8988T (cell line): ENCODE measurements at regions not wholly inside any gene's neighbourhood (a gene's known extent, or its start where the extent isn't known, plus 50 kb on each side); places are given as distances from the start of the nearest gene placed in this dataset.

Experiments
- DNase-seq: peaks from one replicate; pipeline ENCODE4 v3.0.0; 2011

DNA sequence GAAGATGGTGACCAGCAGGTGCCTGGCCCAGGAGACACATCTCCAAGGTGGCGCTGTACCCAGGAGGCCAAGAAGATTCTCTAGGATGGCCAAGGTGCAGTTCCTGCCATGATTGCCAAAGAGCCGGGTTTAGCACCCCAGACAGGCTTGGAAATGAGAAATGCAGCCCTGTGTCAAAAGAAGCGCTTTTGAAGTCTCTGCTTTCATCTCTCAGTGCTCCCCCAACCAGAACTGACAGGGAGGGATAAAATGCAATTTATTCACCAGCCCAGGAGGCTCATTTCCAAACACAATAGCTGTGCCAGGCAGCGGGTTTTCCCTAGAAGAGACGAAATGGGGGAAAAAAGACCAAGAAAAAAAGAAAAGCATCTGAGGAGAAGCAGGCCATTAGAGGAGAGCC, 195.9 kb upstream of the NCAM1 start:
- DNase-seq, result no peak

DNA sequence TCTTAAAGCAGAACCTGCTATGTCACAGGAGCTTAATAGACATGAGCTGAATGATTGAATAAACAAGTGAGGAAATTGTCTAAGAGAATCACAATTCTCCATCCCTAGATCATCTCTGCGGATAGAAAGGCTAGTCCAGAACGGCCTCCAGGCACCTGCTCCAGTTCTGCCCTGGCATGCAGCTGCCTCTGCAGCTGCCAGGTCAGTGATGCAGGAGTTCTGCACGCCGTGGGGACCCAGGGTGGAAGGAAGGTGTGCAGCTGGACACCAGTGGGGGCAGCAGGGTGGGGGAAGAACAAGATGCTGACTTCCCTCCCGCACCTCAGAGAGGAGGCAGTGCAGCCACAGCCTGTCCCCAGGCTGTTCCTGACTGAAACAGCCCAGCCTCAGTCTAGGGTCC, 192.1 kb upstream of the NCAM1 start:
- no peak for DNase-seq

DNA sequence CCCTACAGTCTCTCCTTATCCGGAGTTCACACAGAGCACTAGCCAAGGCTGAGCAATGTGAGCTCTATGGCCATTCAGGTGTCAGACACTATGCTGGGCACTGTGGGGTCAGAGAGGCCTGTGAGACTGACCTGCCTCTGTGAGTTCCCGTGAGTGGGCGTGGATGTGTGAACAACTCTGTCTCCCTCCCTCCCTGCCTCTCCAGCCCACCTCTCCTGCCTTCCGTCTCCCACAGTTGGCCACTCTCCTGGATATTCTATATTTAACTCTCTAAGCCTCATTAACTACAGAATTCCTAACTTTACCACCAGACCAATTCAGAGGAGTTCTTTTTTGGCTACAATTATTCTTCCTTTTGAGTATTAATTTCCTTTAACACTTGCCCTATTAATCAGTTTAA, 191.6 kb upstream of the NCAM1 start:
- no peak for DNase-seq

DNA sequence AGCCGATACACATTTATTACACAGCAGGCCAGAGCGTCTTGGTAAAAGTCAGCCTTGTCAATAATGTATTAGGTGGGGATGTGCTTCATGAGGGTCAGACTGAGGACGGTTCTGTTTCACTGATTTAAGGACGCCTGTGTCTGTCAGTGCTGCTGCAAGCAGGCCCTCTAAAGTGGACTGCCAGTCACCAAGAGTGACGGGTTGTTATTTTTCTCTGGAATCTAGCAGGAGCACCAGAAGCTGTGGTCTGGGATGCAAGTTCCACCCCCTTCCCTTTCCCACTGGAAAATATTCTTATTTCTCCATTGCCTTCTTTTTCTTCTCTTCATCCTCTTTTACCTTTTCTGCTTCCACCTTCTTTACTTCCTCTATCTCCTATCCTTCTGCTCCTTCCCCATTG, 191.2 kb upstream of the NCAM1 start:
- no peak for DNase-seq

DNA sequence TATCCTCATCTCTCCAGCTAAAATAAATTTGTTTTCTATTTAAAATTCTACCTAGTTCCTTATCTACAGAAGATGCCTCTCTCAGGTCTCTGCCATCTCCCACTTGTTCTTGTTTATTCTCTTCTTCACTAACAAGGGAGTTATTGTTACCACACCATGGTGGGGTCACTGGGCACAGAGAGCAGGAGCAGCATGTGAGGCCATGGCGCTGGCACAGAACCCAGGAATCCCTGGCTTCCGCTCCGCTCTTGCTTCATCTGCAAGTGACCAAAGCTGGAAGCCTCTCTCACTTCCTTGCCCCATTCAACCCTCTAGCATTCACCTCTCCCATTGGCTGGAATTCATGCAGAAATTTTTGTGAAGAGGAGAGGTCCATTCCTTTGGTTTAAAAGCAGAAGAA, 190.7 kb upstream of the NCAM1 start:
- DNase-seq, result no peak

DNA sequence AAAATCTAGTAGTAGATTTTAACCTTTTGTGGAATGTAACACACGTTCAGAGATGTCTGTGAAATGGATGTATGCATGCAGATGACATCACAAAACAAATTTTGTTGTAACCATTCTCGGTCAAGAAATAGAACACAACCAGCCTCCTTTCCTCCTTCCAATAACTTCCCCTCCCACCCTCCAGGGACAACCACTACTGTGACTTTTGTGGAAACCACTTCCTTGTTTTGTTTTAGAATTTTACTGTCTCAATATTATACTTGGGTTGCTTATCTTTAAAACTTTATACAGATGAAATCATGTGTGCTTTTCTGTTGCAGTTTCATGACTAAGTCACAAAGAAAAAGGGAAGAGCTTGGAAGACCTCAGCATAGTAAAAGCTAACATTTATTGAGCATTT, 189.4 kb upstream of the NCAM1 start:
- no peak for DNase-seq

DNA sequence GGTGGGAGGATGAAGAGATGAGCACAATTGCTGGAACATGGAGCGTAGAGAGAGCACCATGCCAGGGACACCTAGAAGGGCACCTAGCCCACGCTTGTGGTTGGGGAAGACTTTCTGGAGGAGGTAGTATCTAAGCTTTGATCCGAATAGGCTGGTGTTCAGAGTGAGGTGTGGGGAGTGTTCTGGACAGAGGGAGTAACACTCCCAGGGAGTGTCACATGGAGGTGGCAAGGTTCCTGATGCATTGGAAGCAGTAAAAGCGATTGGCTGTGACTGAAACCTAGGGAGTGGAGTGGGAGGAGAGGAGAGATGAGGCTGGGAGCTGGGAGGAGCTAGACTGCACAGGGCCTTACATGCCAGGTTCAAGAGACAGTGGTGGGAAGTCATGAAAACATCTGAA, 188.0 kb upstream of the NCAM1 start:
- DNase-seq, result no peak

DNA sequence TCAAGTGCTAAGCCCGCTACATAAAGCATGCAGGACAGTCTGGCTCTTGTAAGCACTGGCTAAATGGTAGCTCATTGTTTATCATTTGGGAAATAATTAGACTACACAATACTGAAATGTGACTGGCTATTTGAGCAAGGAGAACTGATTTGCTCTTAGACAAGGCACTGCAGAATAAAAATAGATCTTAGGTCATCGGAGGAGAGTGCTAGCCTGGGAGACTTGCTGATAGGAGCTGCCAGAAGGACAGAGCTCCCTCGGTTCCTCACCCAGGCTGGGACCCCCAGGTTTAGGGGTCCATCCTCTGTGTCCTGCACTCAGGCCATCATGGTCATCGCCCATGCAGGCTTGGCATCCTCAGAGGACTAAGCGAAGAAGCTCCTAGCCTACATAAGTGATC, 184.4 kb upstream of the NCAM1 start:
- DNase-seq, result no peak

DNA sequence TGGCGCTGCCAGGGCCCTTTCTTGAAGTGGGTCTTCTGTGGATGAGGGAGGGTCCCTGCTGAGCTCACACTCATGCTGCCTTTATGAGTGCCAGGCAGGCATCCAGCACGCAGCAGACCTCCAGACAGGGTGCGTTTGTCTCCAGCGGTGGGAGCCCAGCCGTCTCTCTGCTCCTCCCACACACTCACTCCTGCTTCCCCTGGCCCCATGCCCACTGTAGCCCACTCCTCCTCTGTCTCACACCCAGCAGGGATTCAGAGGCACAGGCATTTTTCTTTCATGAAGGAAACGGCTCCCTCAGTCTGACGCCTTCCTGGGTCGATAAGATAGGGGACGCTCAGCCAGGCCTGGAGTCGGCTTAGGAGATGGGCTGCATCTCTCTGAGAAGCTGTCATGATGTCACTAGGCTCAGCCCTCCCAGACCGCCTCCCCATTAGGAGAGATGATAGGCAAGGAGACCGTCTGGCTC, 183.9 kb upstream of the NCAM1 start:
- DNase-seq, result no peak

DNA sequence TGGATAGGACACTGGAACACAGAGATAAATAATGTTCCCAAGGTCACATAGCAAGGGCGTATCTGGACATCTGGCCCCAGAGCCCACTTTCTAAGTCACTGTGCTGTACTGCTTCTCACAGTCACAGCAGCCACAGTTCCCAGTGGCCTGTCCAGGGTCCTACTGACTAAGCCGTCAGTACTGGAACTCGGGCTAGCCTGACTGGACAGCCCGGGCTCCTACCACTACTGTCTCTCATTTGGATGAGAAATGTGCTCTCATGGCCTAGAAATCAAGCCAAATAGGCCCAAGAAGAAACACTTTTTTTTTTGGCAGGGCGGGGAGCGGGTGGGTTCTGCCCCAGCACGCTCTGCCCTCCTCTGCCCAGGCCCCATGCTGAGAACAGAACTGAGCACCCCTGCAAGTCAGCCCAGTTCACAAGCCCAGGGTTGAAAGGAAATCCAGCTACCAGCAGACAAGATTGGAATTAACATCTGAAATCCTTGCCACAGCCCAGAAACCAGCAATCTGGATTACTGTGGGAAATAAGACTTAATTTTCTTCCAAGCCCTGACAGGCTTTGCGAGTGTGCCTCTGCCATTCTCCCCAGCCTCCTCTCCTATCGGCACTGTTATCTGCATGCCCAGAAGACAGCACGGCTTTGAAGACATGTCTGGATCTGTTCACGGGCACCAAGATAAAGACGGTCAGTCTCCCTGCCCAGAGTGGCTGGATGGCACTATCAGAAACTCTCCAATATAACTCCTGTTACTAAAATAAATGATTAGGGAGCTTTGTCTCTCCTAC, 182.9 kb upstream of the NCAM1 start:
- no peak for DNase-seq

DNA sequence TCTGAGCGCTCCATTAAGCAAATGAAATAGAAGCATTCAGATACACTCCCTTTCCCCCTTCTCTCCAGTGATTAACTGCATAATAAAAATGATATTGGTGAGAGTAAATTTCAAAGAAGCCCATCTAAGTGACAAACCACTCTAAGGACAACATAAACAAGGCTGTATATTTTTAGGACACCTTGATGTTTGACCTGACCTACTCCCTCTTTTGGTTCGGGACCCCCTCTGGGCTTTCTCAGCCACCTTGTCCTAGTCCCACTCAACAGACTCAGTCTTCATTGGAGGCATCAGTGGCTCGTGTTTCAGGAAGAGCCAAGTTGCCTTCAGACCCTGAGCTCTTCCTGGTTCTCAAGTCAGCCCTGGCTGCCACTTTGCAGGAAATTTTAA, 182.3 kb upstream of the NCAM1 start:
- no peak for DNase-seq

DNA sequence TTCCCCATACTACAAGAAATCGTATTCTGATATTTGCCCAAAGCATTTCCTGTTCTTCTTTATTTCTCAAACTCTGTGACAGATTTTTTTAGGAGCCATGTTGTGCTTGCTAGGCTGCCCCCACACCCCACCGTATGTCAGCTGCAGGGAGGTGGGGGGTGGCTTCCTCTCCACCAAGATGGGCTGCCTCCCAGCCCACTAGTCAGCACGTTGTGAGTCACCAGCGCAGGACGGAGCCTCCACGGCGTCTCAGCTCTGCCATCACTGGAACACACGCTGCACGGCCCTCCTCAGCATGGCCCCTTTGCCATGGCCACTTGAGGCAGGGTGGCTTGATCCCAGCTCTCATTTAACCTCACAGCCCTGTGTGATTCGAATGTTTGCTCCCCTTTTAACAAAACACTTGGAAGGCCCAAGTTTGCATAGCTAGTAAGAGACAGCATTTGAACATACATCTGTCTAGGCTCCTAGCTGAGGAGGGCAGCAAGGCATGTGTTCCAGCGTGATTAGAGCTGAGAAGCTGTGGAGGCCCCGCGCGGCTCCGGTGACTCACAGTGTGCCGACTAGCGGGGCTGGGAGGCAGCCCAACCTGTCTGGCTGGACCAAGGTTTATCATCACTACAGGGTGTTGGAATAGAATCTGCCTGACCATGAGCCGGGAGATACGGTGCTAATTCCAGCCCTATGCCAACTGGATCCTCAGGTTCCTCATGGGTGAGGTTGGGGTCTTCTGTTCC, 180.7 kb upstream of the NCAM1 start:
- no peak for DNase-seq

DNA sequence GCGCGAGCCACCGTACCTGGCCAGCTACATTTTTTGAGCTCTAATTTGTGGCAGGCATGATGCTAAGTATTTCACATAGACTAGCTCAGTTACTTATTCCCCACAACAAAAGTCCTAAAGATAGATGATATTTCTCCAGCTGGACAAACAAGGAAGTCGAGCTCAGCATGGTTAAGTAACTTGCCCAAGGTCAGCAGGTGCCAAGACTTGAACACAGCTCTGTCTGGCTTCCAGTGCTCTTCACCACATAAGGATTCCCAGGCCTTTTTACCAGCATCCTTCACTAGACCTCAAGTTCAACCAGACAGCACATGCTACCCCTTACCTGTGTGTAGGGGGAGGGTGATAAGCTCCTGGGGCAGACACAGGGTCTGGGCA, 177.3 kb upstream of the NCAM1 start:
- no peak for DNase-seq

DNA sequence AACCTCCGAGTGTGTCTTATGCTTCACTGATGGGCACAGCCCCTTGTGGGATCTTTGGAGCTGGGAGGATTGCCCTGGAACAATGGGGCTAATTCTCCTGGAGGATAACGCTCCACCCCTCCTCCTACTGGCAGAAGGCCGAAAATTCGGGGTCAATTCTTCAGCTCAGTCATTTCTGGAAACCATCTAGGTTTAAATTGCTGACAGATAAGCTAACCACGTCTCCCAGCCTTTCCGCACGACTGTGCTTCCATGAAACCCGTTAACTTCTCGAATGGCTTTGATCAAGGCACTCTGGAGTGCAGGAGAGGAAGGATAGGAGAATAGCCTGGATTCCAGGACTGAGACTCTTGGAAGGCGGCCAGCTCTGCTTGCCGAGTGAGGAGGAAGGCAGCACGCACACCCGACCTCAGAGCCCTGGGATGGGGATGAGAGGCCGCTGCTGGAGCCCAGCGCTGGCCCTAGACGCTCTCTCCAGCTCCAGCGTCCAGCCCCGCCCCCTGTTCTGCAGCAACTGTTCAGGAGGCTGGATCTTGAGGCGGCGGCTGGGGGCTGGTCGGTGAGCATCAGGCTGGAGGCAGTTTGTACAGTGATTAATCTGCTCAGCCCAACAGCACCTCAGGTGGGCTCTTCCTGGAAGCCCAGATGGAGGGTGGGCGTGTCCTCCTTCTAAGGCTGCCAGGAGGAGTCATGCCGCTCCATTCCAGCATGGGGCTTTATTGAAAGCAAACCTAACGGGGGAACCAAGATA, 176.7 kb upstream of the NCAM1 start:
- DNase-seq, result no peak

DNA sequence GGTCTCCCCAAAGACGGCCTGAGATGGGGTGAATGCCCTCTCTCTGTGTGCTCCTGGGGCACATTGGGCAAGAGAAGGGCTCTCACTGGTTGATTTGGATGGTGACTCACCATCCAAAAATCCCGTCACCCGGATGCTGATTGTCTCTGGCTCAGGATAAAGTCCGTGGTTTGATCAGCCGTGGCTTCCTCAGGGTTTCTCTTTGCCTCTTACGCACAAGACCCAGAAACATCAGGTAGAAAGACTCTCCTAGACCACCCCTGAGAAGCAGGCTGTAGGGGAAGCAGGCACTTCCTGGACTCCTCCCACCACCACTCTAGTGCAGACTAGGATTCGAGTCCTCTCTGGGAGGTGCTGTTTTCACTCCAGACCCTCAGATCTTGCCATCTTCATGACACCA, 176.1 kb upstream of the NCAM1 start:
- no peak for DNase-seq

DNA sequence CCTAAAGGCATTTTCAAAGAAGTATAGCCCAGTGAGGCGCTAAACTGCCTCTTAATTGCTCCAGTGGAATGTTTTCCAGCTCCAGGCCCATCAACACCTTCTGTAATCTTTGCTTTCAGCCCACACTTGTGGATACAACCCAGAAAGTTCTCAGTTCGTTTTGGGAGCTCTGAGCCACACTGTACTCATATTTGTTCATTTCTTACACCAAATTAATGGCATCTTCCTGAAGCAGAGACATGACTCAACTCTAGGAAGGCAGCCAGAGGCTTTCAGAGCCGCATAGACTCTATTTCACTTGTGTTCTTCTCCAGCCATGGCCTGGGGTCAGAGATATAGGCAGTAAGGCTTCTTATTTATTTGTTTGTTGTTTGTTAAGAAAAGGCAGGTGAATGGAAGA, 175.5 kb upstream of the NCAM1 start:
- DNase-seq, result no peak

DNA sequence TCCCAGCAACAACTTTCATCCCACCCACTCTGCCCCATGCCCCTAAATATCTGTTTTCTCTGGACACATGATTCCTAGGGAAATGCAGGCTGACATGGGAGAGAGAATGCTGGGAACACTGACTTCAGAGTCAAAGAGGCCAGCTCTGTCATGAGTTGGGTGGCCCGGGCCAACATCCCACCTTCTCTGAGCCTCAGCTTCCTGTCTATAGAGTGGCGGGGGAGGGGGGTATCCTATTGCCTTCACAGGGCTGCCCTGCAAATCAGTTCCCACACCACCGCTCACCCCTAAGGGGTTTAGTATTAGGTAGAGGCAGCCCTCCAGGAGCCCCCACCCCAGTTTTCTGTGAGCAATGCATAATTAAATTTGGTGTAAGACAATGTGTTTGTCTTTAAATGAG, 175.0 kb upstream of the NCAM1 start:
- DNase-seq, result no peak

DNA sequence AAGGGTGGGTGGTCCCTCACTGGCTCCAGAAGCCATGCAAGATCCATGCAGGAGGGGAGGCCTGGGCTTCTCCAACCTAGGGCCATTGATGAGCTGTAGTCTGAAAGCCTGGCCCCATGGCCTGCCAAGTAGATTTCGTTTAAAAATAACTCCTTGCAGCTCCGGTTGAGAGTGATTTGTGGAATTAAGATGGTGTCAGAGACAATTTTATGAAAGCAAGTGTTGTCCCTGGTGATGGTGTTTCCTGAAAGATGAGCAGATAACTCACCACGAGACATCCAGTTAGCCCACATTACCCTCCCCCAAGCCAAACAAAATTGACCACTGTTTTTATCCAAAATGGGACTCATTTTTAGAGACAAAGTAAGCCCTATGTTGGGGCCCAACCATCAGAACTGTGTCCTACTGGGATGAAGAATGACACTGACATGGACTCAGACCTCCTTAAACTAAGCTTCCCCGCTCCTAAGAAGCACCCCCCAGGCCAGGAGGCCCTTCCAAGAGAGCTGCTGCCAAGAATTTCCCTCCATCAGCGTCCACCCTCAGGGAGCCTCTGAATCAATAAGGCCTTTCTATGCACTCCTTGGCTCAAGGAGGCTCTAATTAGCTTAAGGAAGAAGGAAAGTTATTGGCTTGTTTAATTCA, 174.2 kb upstream of the NCAM1 start:
- DNase-seq, result no peak

DNA sequence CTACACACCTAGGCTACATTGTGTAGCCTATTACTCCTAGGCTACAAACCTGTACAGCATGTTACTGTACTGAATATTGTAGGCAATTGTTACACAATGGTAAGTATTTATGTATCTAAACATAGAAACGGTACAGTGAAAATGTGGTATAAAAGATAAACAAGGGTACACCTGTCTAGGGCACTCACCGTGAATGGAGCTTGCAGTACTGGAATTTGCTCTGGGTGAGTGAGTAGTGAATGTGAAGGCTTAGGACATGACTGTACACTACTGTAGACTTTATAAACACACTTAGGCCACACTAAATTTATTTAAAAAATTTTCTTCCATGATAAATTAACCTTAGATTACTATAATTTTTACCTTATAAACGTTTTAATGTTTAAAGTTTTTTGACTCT, 171.7 kb upstream of the NCAM1 start:
- no peak for DNase-seq

DNA sequence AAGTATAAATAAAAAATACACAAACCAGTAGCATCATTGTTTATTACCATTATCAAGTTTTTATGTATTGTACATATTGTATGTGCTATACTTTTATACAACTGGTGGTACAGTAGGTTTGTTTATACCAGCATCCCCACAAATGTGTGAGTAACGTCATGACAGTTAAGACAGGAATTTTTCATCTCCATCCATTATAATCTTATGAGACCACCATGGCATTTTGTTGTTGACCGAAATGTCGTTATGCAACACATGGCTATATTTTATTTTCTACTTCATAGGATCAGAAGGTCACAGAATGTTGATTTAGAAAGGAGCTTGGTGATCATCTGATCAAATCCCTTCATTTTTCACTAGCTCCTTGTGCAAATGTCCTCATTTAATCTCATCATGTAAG, 170.9 kb upstream of the NCAM1 start:
- DNase-seq, result no peak

DNA sequence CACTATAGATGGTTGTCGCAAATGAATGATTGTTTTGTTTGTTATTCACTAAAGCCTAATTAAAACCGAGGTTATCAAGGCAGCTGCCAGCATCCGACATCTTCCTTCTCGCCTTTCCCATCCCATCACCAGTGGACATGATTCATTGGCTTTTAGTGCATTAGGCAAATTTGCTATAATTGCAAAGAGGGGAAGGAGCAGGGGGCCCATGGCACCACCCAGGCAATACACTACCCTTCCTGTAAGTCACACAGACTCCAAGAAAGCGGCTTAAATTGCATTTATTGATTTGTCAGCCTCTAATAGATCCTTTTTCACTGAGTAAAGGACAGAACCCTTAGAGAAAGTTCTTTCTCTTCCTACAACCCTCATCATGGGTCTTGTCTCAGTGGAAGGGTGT, 169.2 kb upstream of the NCAM1 start:
- no peak for DNase-seq

DNA sequence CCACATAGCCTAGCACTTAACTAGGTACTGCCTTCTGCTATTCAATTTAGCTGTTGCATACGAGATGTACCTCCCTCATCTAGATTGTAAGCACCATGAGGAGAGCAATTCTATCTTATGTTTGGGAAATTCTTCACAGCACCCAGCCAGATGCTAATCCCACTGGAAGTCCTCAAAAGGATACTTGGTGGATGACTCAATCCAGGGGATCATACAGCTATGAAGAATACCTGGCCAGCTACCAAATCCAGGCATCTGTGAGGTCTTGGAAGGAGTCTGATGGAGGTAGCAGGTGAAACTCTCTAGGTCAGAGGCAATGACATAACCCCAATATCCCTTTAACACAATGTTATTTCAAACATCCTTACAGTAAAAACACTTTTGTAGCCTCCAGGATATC, 167.8 kb upstream of the NCAM1 start:
- DNase-seq, result no peak

DNA sequence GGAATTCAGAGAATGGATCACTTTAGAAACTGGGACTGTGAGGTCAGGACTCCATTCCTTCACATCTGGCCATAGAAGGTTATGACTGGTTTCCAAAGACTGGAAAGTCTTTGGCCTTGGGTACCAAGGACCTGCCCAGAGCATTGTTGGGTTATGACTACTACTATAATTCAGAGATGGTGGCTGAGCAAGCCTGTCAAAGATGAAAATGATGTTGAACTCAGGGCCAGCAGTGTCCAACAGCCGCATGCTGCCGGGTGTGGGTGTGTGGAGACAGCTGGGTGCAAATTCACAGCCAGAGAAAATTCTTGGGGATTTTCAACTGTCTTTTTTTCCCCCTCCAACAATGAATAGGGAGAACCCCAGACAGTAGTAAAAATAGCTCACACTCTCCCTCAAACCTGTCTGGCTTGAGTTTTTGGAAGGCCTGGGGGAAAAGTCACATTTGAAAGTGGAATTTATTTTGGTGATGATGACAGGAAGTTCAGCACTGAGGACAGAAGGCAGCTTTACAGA, 166.8 kb upstream of the NCAM1 start:
- DNase-seq, result no peak
